ENCODE measurements at regions not wholly inside any gene's neighbourhood (a gene's known extent, or its start where the extent isn't known, plus 50 kb on each side); places are given as distances from the start of the nearest gene placed in this dataset.

- TF ChIP-seq CTCF (IDR thresholded peaks at IDR 0.05) (no peak), POLR2A (IDR thresholded peaks at IDR 0.05) (no peak)
Observed at GRCh38 chr3:146350852-146351251, 99.9 kb upstream of the PLSCR4 start.
